ENCODE measurements at regions not wholly inside any gene's neighbourhood (a gene's known extent, or its start where the extent isn't known, plus 50 kb on each side); places are given as distances from the start of the nearest gene placed in this dataset.

DNA sequence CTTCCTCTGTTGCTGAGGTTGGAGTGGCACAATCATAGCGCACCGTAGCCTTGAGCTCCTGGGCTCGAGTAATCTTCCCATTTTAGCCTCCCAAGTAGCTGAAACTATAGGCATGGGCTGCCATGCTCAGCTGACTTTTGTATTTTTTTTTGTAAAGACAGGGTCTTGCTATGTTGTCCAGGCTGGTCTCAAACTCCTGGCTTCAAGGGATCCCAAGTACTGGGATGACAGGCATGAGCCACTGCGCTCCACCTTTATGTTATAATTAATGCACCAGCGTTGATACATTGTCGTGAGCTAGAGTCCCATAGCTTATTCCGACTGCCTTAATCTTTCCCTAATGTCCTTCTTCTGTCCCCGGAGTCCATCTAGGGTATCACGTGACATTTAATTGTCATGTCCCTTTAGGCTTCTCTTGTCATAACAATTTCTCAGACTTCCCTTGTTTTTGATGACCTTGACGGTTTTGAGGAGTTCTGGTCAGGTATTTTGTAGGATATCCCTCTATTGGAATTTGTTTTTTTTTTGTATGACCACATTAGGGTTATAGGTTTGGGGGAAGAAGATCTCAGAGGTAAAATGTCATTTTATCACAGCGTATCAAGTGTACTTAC is 63.9 kb downstream of the CEBPB start:
- no peak for TF ChIP-seq POLR2AphosphoS5 (IDR thresholded peaks at IDR 0.05)
- TF ChIP-seq, protein P1, sequence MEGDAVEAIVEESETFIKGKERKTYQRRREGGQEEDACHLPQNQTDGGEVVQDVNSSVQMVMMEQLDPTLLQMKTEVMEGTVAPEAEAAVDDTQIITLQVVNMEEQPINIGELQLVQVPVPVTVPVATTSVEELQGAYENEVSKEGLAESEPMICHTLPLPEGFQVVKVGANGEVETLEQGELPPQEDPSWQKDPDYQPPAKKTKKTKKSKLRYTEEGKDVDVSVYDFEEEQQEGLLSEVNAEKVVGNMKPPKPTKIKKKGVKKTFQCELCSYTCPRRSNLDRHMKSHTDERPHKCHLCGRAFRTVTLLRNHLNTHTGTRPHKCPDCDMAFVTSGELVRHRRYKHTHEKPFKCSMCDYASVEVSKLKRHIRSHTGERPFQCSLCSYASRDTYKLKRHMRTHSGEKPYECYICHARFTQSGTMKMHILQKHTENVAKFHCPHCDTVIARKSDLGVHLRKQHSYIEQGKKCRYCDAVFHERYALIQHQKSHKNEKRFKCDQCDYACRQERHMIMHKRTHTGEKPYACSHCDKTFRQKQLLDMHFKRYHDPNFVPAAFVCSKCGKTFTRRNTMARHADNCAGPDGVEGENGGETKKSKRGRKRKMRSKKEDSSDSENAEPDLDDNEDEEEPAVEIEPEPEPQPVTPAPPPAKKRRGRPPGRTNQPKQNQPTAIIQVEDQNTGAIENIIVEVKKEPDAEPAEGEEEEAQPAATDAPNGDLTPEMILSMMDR (IDR thresholded peaks at IDR 0.05), result no peak
